ENCODE measurements at regions not wholly inside any gene's neighbourhood (a gene's known extent, or its start where the extent isn't known, plus 50 kb on each side); places are given as distances from the start of the nearest gene placed in this dataset.

GRCh38 chrX:121102101-121102500 lies 54.7 kb downstream of the GLUD2 start:
- DNase-seq: no peak

GRCh38 chrX:121103381-121103780 lies 56.0 kb downstream of the GLUD2 start:
- no peak for DNase-seq

DNA sequence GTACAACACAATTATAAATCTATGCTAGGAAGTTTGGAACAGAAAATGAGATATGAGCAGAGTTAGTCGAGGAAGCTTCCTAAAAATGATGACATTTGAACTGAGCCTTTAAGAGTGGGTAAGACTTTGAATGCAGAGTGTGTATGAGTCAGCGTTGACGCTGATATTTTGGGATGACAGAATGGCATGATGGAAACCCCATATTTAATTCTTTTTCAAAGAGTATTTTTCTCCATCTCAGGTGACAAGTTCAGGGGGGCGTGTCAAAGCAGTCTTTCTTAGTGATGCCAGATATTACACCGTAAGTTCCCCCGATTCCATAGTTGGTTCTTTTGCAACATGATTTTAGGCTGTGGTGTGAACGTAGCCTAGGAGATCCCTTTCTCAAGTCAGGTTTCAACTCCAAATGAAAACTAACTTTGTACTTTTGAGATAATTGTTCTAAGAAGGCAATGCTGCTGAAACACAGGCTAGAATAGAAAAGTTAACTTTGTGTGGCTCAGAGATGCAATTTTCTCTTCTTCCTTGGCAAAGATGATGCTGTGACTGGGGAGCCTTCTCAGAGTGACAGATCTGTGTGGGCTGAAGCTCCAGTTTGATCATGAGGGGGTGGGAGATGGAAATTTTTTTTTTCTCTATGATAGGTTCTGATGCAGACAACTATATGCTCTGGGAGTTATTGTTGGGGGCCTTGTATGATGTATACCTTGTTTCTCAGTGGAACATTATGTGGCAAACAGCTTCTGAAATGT lies 59.2 kb downstream of the GLUD2 start:
- DNase-seq: no peak

- DNase-seq: no peak
Measured at GRCh38 chrX:121109986-121110385, 62.6 kb downstream of the GLUD2 start.

DNA sequence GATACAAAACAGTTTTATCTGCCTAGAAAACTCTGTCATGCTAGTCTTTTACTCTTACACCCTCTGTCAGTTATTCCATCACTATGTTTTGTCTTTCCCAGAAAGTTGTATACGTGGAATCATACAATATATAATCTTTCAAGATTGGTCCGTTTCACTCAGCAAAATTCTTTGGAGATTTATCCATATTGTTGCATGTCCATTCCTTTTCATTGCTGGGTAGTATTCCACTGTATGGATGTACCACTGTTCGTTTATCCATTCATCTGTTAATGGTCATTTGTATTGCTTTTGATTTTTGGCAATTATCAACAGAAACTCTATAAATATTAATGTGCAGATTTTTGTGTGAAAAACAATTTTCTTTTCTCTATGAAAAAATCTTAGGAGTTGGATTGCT lies 63.1 kb downstream of the GLUD2 start:
- DNase-seq: no peak

DNA sequence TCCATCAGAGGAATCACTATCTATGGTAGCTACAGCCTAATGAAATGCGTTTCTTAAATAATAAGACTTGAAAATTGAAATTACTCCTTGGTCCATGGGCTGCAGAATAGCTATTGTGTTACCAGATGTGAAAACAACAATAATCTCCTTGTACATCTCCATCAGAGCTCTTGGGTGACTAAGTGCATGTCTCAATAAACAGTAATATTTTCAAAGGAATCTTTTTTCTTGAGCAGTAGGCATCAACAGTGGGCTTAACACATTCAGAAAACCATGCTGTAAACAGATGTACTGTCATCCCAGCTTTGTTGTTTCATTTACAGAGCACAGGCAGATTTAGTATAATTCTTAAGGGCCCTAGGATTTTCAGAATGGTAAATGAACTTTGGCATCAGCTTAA lies 67.3 kb downstream of the GLUD2 start:
- DNase-seq: no peak

GRCh38 chrX:121120690-121121605 lies 73.5 kb downstream of the GLUD2 start:
- DNase-seq: no peak

DNA sequence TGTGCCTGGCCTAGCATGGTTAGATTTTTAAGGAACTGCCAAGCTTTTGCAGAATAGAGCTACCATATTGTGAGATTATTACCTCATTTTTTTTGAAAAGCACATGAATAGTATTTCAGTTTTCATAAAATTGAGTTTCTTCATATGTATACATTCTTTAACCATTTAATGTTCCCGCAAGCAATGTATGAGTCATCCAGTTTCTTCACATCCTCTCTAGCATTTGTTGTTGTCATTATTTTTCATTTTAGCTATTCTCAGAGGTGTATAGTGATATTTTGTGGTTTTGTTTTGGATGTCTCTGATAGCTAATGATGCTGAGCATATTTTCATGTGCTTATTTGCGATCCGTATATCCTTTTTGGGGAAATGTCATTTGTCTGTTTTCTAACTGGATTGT lies 74.9 kb downstream of the GLUD2 start:
- no peak for DNase-seq

- no peak for DNase-seq
Measured at GRCh38 chrX:121128925-121129877, 81.8 kb downstream of the GLUD2 start.

- no peak for DNase-seq
Measured at GRCh38 chrX:121132675-121133074, 85.3 kb downstream of the GLUD2 start.

DNA sequence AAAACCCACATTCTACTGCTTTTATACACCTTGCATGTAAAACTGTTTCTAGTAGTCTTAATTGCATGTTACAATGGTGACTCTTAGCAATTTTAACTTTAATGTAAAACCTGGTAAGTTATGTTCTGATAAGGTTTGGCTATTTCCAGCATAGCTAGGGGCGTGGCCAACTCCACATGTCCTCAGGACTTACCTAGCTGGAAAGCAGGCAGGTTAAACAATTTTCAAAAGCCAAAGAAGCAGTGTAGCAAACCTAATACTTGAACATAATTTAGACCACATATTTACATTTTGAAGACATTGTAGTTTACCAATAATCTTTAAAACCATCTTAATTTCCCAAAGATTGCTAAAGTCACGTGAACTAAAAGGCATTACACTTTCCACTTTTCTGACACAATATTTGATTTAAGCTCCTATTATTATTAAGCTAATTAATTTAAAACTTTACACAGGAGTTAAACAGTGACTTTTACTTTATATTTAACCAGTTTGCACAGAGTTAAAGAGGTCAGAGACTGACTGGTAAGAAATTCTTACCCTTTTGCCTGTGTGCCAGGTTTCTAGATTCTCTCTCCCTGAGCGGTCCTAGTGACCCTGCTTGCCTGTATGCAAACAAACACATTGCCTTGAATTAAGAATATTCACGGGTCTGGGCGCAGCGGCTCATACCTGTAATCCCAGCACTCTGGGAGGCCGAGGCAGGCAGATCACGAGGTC lies 88.2 kb downstream of the GLUD2 start:
- no peak for DNase-seq

DNA sequence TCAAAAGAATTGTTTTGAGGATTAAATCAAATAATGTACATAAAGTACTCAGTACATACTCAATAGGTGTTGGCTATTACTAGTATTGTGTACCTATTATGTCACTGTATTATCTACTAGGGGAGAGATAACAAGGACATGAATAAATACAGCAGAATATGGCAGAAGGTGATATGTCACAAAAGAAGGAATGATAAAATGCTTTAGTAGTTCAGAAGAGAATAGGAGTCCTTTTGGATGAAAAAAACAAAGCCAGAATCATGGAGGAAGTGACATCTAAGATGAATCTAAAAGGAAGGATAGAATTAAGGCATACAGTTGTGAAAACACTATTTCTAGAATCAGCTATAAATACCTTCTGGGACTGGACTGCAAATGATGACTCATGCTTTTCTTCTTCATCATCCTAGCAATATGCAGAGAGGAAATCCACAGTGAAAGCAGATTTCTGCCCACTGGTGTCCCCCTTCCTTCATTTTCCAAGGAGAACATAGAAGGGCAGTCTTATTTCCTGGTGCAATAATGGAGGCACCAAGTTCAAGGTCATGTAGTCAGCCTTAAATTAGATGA lies 98.7 kb downstream of the GLUD2 start:
- no peak for DNase-seq

GRCh38 chrX:121150217-121150616 lies 102.8 kb downstream of the GLUD2 start:
- DNase-seq: no peak

DNA sequence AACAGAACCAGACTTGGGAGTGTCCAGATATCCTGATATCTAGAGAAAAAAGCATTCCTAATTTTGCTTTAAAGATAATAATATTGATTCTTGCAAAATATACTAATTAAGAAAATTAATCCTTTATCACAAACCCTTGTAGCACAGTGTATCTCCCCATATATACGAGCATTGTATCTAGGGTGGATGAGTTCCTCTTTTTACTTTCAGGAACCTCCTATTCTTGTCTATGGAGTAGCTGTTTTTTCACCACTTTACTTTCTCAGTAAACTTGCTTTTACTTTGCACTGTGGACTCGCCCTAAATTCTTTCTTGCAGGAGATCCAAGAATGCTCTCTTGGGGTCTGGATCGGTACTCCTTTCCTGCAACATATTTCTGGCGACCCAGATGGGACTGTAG lies 103.9 kb downstream of the GLUD2 start:
- DNase-seq: no peak

DNA sequence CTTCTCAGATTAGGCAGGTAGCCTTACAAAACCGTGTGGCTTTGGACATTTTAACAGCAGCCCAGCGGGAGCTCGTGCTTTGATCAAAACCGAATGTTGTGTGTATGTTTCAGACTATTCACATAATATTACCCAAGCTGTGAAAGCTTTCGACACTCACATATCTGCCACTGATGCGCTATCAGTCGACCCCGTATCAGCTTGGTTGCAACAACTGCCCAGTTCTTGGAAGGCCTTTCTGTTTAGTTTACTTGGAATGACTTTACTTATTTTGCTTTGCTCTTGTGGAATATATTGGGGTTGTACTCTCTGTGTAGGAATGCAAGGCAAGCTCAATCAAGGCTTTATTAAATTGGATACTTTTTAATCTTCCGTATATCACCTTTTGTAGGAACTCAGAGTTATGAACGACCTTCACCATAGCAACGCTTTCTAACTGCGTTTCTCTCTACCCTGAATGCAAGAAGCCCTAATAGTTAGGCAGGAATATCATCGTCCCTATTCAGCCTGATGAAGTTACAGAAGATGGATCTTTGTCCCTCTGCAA lies 107.5 kb downstream of the GLUD2 start:
- no peak for DNase-seq

GRCh38 chrX:121160987-121161386 lies 113.6 kb downstream of the GLUD2 start:
- DNase-seq: no peak

- no peak for DNase-seq
Measured at GRCh38 chrX:121161501-121161933, 114.1 kb downstream of the GLUD2 start.

GRCh38 chrX:121163443-121163842 lies 116.0 kb downstream of the GLUD2 start:
- DNase-seq: no peak

DNA sequence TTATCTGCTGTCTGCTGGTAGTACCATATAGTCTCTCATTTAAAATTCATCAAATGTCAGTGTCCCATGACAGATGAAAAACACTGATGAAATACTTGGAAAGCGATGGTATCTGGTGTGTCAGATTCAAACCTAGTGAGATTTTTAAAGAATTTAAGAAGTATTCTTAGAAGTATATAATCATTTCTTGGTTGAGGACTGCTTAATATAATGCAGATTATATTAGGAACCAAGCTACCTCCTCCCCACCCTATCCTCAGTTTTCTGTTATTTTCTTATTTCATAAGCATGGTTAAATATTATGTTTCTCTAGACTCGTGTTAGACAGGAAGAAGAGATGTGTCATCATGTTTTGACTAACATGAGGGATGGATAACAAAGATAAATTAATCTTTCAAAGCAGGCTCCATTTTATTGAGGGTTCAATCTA lies 118.5 kb downstream of the GLUD2 start:
- DNase-seq: no peak

GRCh38 chrX:121169099-121170035 lies 122.0 kb downstream of the GLUD2 start:
- no peak for DNase-seq

All from islet precursor cell (in vitro differentiated cells).